Testis (tissue), 2 donors: ENCODE measurements at regions not wholly inside any gene's neighbourhood (a gene's known extent, or its start where the extent isn't known, plus 50 kb on each side); places are given as distances from the start of the nearest gene placed in this dataset.

Experiments used
- CTCF ChIP-seq, 3 experiments: fragments of 450-650 bp in 2 of 3; fragments of 200-600 bp in 1 of 3; sonication (generic) in 1 of 3; IDR thresholded peaks; one replicate each; pipeline ENCODE4 v1.5.1; 2016 to 2019; ENCODE audit warnings: antibody characterized with exemption in 3 of 3, mild to moderate bottlenecking in 2 of 3, moderate library complexity in 1 of 3
- POLR2A ChIP-seq: fragments of 450-650 bp; IDR thresholded peaks from one replicate; pipeline ENCODE4 v1.6.1; 2017; ENCODE audit warnings: antibody characterized with exemption, mild to moderate bottlenecking, moderate library complexity

- no peak for TF ChIP-seq CTCF (IDR thresholded peaks at IDR 0.05)
- TF ChIP-seq POLR2A: no peak
Measured at GRCh38 chr16:66103211-66103610, 263.3 kb upstream of the CDH5 start.
